Adrenal gland (tissue), 5 donors: ENCODE measurements at regions not wholly inside any gene's neighbourhood (a gene's known extent, or its start where the extent isn't known, plus 50 kb on each side); places are given as distances from the start of the nearest gene placed in this dataset.

Experiments used
- CTCF ChIP-seq, 6 experiments: fragments of 450-650 bp in 4 of 6; fragments of 200-600 bp in 2 of 6; sonication (generic) in 1 of 6; IDR thresholded peaks; 1 replicate in 5 of 6; 2 replicates in 1 of 6; pipeline versions ENCODE4 v1.5.1 to v1.8.0; 2016 to 2021; ENCODE audit warnings: antibody characterized with exemption in 6 of 6, mild to moderate bottlenecking in 2 of 6, moderate library complexity in 1 of 6
- POLR2A ChIP-seq, 2 donors: fragments of 450-650 bp; IDR thresholded peaks; one replicate each; pipeline ENCODE4 v1.6.1; 2017; ENCODE audit warnings: antibody characterized with exemption in 2 of 2, mild to moderate bottlenecking in 2 of 2, moderate library complexity in 1 of 2
- donor health status: DM: no; HTN: no; CAD: no.

DNA sequence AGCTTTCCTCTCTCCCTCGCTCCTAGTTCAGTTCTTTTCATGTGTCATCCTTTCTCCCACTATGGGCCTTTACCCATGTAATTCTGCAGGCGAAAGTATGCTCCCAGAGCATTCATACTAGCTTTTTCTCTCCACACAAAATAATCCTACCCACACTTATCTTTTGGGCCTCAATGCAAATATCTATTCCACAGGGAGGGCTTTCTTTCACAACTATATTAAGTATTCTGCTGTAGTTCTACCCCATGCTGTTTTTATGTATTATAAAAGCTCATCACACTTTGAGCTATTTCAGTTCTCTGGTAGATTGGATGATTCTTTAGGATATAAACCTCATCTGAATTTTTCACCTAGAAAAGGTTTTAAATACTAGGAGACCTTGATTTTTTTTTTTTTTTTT lies 774.6 kb upstream of the CRIM1 start:
- no peak for TF ChIP-seq CTCF (IDR thresholded peaks at IDR 0.05)
- TF ChIP-seq POLR2A (IDR thresholded peaks at IDR 0.05) = no peak
